ENCODE measurements at regions not wholly inside any gene's neighbourhood (a gene's known extent, or its start where the extent isn't known, plus 50 kb on each side); places are given as distances from the start of the nearest gene placed in this dataset.

DNA sequence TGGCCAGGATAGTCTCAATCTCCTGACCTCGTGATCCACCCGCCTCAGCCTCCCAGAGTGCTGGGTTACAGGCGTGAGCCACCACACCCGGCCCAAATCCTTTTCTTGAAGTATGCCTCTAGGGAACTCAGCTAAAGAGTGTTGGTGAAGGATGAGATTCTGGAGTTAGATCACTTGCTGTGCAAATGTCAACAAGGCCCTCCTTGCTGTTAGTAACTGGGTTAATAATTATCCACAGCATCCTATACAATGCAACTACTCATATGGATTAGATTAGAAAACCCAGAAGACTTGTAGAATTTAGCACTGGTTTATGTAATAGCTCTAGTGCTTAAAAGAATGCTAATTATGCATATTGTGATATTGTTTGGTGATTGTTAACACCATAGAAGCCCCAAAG, 310.8 kb upstream of the TFPI start:
- H3K36me3 ChIP-seq (ENCODE audit: control insufficient read depth, insufficient read depth, low read length), result no peaks in the 10 kb centered on the region
- no peaks in the 10 kb centered on the region for H3K27me3 ChIP-seq (replicated peaks; ENCODE audit: control insufficient read depth, insufficient read depth, low read length)
- no peak for DNase-seq (ENCODE audit: extremely low read depth, insufficient read length)
- no peak overlapping the region for H3K4me3 ChIP-seq (replicated peaks; ENCODE audit: low read depth, low read length)
- TF ChIP-seq CTCF (IDR thresholded peaks at IDR 0.05; ENCODE audit: insufficient read depth, low read length, poor library complexity, severe bottlenecking), result no peak

- DNase-seq (ENCODE audit: extremely low read depth, insufficient read length), result no peak
- Histone ChIP-seq H3K4me3 (replicated peaks; ENCODE audit: low read depth, low read length) (no peak overlapping the region; the same call in 1 of the 2 replicates), H3K27me3 (replicated peaks; ENCODE audit: control insufficient read depth, insufficient read depth, low read length) (no peaks in the 10 kb centered on the region), H3K36me3 (ENCODE audit: control insufficient read depth, insufficient read depth, low read length) (no peaks in the 10 kb centered on the region)
- no peak for TF ChIP-seq CTCF (IDR thresholded peaks at IDR 0.05; ENCODE audit: insufficient read depth, low read length, poor library complexity, severe bottlenecking)
These were observed 312.9 kb upstream of the TFPI start for GRCh38 chr2:187867165-187867564.

DNA sequence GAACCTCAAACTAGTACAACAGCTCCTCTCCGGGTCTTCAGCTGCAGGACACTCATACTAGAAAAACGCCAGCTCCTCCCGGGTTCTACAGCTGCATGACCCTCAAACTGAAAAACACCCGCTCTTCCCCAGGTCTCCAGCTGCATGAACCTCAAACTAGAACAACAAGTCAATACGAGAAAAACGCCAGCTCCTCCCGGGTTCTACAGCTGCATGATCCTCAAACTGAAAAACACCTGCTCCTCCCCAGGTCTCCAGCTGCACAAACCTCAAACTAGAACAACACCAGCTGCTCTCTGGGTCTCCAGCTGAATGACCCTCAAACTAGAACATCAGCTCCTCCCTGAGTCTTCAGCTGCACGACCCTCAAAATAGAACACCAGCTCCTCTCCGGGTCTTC, 315.0 kb upstream of the TFPI start:
- H3K4me3 ChIP-seq (replicated peaks; ENCODE audit: low read depth, low read length), result no peak overlapping the region
- H3K27me3 ChIP-seq (replicated peaks; ENCODE audit: control insufficient read depth, insufficient read depth, low read length), result no peaks in the 10 kb centered on the region
- no peak for DNase-seq (ENCODE audit: extremely low read depth, insufficient read length)
- TF ChIP-seq CTCF (IDR thresholded peaks at IDR 0.05; ENCODE audit: insufficient read depth, low read length, poor library complexity, severe bottlenecking), result no peak
- no peaks in the 10 kb centered on the region for H3K36me3 ChIP-seq (ENCODE audit: control insufficient read depth, insufficient read depth, low read length)

DNA sequence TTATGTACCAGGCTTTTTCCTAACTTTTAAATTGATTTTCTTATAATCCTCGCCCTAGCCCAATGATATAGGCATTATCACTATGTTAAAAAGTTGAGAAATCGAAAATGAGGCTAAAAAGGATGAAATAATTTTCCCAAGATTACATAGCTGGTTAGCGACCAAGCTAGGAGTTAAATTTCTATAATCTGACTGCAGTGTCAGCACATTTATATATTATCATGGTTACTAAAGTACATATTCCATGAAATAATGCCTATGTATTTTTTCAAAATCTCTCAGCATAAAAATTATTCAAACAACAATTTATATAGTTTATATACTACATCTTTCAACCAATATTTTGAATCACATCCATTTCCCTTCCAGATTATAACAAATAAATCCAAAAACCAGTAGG, 317.3 kb upstream of the TFPI start:
- DNase-seq (ENCODE audit: extremely low read depth, insufficient read length), result no peak
- no peak for TF ChIP-seq CTCF (IDR thresholded peaks at IDR 0.05; ENCODE audit: insufficient read depth, low read length, poor library complexity, severe bottlenecking)
- no peak overlapping the region for H3K4me3 ChIP-seq (replicated peaks; ENCODE audit: low read depth, low read length)
- H3K36me3 ChIP-seq (ENCODE audit: control insufficient read depth, insufficient read depth, low read length), result no peaks in the 10 kb centered on the region
- no peaks in the 10 kb centered on the region for H3K27me3 ChIP-seq (replicated peaks; ENCODE audit: control insufficient read depth, insufficient read depth, low read length)

- TF ChIP-seq CTCF (IDR thresholded peaks at IDR 0.05; ENCODE audit: insufficient read depth, low read length, poor library complexity, severe bottlenecking), result no peak
- no peaks in the 10 kb centered on the region for H3K27me3 ChIP-seq (replicated peaks; ENCODE audit: control insufficient read depth, insufficient read depth, low read length)
- no peaks in the 10 kb centered on the region for H3K36me3 ChIP-seq (ENCODE audit: control insufficient read depth, insufficient read depth, low read length)
- no peak overlapping the region for H3K4me3 ChIP-seq (replicated peaks; ENCODE audit: low read depth, low read length)
- no peak for DNase-seq (ENCODE audit: extremely low read depth, insufficient read length)
These were observed 318.9 kb upstream of the TFPI start for GRCh38 chr2:187873132-187873531.

- Histone ChIP-seq H3K36me3 (ENCODE audit: control insufficient read depth, insufficient read depth, low read length) (no peaks in the 10 kb centered on the region), H3K27me3 (replicated peaks; ENCODE audit: control insufficient read depth, insufficient read depth, low read length) (no peaks in the 10 kb centered on the region), H3K4me3 (replicated peaks; ENCODE audit: low read depth, low read length) (no peak overlapping the region)
- no peak for DNase-seq (ENCODE audit: extremely low read depth, insufficient read length)
- TF ChIP-seq CTCF (IDR thresholded peaks at IDR 0.05; ENCODE audit: insufficient read depth, low read length, poor library complexity, severe bottlenecking), result no peak
These were observed 320.6 kb upstream of the TFPI start for GRCh38 chr2:187874786-187875185.
